ENCODE measurements at regions not wholly inside any gene's neighbourhood (a gene's known extent, or its start where the extent isn't known, plus 50 kb on each side); places are given as distances from the start of the nearest gene placed in this dataset.

- TF ChIP-seq POLR2AphosphoS5 (IDR thresholded peaks at IDR 0.05; ENCODE audit: low read depth, low read length) (no peak), POLR2A (IDR thresholded peaks at IDR 0.05; ENCODE audit: low read depth, low read length) (no peak), TAF1 (IDR thresholded peaks at IDR 0.05; ENCODE audit: borderline replicate concordance, low read depth, low read length) (no peak)
These were observed 272.4 kb upstream of the RTL1 start for GRCh38 chr14:101175731-101176534.

All from GM12892 (cell line).